ENCODE measurements at regions not wholly inside any gene's neighbourhood (a gene's known extent, or its start where the extent isn't known, plus 50 kb on each side); places are given as distances from the start of the nearest gene placed in this dataset.

DNA sequence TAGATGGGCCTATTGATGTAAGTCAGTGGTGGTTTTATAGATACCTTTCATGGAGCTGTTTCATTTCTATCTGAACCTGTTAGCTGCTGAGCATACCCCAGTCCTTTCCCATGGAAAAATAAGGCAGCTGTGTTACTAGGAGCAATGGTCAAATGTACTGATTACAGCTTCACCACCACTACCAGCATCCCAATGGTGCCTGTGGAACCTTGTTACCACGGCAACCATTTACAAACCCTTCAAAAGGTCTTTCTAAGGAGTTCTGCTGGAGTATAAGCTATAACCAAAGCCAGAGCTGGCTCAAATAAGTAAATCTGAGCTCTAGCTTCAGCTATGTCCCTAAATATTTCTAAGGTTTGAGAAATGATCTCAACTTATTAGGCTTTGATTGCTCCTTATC, 133.4 kb upstream of the ACP3 start:
- Histone ChIP-seq H3K27ac (ENCODE audit: extremely low read length, insufficient read depth, low read length) (no peak overlapping the region), H3K9ac (ENCODE audit: insufficient read depth, low read depth, low read length) (no peak overlapping the region), H3K79me2 (ENCODE audit: insufficient read depth, low read length) (no peaks in the 10 kb centered on the region), H3K4me3 (replicated peaks in 1 of 3; ENCODE audit: insufficient read depth in 1 of 3, low read depth in 2 of 3, low read length in 3 of 3) (no peak overlapping the region), H2AFZ (ENCODE audit: low read length) (no peak overlapping the region), H3K36me3 (replicated peaks in 1 of 2; ENCODE audit: control insufficient read depth in 1 of 2, insufficient read depth in 2 of 2, low read length in 2 of 2) (no peaks in the 10 kb centered on the region), H4K20me1 (ENCODE audit: insufficient read depth, low read length) (no peaks in the 10 kb centered on the region), H3K4me1 (ENCODE audit: insufficient read depth, low read length) (no peaks in the 10 kb centered on the region), H3K9me3 (ENCODE audit: low read length) (no peaks in the 10 kb centered on the region), H3K27me3 (ENCODE audit: control insufficient read depth in 1 of 2, insufficient read depth in 2 of 2, low read length in 2 of 2) (no peaks in the 10 kb centered on the region; a peak in 1 of 5 replicates), H3K4me2 (ENCODE audit: low read depth, low read length) (no peak overlapping the region)
- no peak for TF ChIP-seq RXRB (CRISPR knock-in tag; IDR thresholded peaks at IDR 0.05; ENCODE audit: borderline replicate concordance)
- no peak for TF ChIP-seq ZNF274 (CRISPR knock-in tag; IDR thresholded peaks at IDR 0.05)
- no peak for TF ChIP-seq ZFY (CRISPR knock-in tag; IDR thresholded peaks at IDR 0.05)
- no peak for TF ChIP-seq ZNF335 (CRISPR knock-in tag; IDR thresholded peaks at IDR 0.05)
- TF ChIP-seq ZNF724P (CRISPR knock-in tag; IDR thresholded peaks at IDR 0.05; ENCODE audit: borderline replicate concordance): no peak
- no peak for TF ChIP-seq ZNF75D (CRISPR knock-in tag; IDR thresholded peaks at IDR 0.05; ENCODE audit: borderline replicate concordance)
- no peak for TF ChIP-seq PAF1 (CRISPR knock-in tag; IDR thresholded peaks at IDR 0.05)
- FAIRE-seq (no peak), ATAC-seq (no peak), DNase-seq (ENCODE audit: low spot score) (no peak)
- intact Hi-C loops (cut with micrococcal nuclease; ENCODE audit: unreplicated experiment): no loop called here
- CTCF ChIA-PET (ENCODE audit: low intra/inter-chr PET ratio, low total read pairs): no interaction called here
- POLR2A ChIA-PET: no interaction called here
- WGBS (ENCODE audit: low lambda C conversion rate): 0% methylated on average over 1 of the region's 1 CpG
- no TSS peak for BruUV-seq (replicated peaks)
- in situ Hi-C loops (cut with HindIII; ENCODE audit: extremely low pct_ligation_motif_present, low pct_unique_long_range_greater_than_20kb): no loop called here

DNA sequence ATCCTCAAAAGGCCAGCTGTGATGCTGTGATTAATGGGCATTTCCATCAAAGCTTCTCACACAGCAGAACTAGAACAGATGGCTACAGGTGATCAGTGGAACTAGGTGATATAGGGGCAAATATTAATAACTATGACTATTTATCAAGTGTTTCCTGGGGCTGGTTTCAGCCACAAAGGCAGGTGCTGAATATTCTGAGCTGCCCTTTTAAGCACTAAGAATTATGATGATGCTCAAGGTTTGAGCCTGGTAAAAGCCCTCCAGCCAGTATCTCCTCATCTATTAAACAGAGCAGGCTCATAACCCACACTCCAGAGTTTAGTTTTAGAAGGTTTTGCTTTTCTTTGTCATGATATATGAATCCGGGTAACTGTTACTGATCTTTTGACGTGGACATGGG, 129.5 kb upstream of the ACP3 start:
- ChIA-PET CTCF (ENCODE audit: low intra/inter-chr PET ratio, low total read pairs) (no interaction called here), POLR2A (no interaction called here)
- in situ Hi-C loops (cut with HindIII; ENCODE audit: extremely low pct_ligation_motif_present, low pct_unique_long_range_greater_than_20kb): no loop called here
- WGBS (ENCODE audit: low lambda C conversion rate): 3% methylated on average over 2 of the region's 2 CpGs
- Histone ChIP-seq H4K20me1 (ENCODE audit: insufficient read depth, low read length) (no peaks in the 10 kb centered on the region), H2AFZ (ENCODE audit: low read length) (no peak overlapping the region), H3K9ac (ENCODE audit: insufficient read depth, low read depth, low read length) (no peak overlapping the region), H3K4me2 (ENCODE audit: low read depth, low read length) (no peak overlapping the region), H3K9me3 (ENCODE audit: low read length) (no peaks in the 10 kb centered on the region), H3K27ac (ENCODE audit: extremely low read length, insufficient read depth, low read length) (no peak overlapping the region), H3K4me3 (replicated peaks in 1 of 3; ENCODE audit: insufficient read depth in 1 of 3, low read depth in 2 of 3, low read length in 3 of 3) (no peak overlapping the region), H3K27me3 (ENCODE audit: control insufficient read depth in 1 of 2, insufficient read depth in 2 of 2, low read length in 2 of 2) (no peaks in the 10 kb centered on the region; a peak in 1 of 5 replicates), H3K36me3 (replicated peaks in 1 of 2; ENCODE audit: control insufficient read depth in 1 of 2, insufficient read depth in 2 of 2, low read length in 2 of 2) (no peaks in the 10 kb centered on the region), H3K4me1 (ENCODE audit: insufficient read depth, low read length) (no peaks in the 10 kb centered on the region), H3K79me2 (ENCODE audit: insufficient read depth, low read length) (no peaks in the 10 kb centered on the region)
- intact Hi-C loops (cut with micrococcal nuclease; ENCODE audit: unreplicated experiment): no loop called here
- BruUV-seq (replicated peaks): no TSS peak
- ATAC-seq (no peak), DNase-seq (ENCODE audit: low spot score) (no peak), FAIRE-seq (no peak)
- no peak for TF ChIP-seq ZKSCAN8 (CRISPR knock-in tag; IDR thresholded peaks at IDR 0.05; ENCODE audit: borderline replicate concordance)
- no peak for TF ChIP-seq ZNF7 (CRISPR knock-in tag; IDR thresholded peaks at IDR 0.05)
- no peak for TF ChIP-seq ZNF24 (IDR thresholded peaks at IDR 0.05)
- TF ChIP-seq, protein P1, sequence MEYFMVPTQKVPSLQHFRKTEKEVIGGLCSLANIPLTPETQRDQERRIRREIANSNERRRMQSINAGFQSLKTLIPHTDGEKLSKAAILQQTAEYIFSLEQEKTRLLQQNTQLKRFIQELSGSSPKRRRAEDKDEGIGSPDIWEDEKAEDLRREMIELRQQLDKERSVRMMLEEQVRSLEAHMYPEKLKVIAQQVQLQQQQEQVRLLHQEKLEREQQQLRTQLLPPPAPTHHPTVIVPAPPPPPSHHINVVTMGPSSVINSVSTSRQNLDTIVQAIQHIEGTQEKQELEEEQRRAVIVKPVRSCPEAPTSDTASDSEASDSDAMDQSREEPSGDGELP (IDR thresholded peaks at IDR 0.05; ENCODE audit: borderline replicate concordance, low read depth): no peak
- TF ChIP-seq ZNF709 (CRISPR knock-in tag; IDR thresholded peaks at IDR 0.05): no peak
- TF ChIP-seq ARNTL (CRISPR knock-in tag; IDR thresholded peaks at IDR 0.05): no peak
- no peak for TF ChIP-seq ZNF331 (CRISPR knock-in tag; IDR thresholded peaks at IDR 0.05)
- TF ChIP-seq NBN (conservative IDR thresholded peaks at IDR 0.05): no peak
- TF ChIP-seq ZSCAN5A (CRISPR knock-in tag; IDR thresholded peaks at IDR 0.05; ENCODE audit: borderline replicate concordance): no peak
- no peak for TF ChIP-seq REL (CRISPR knock-in tag; conservative IDR thresholded peaks at IDR 0.05)
- TF ChIP-seq MED1 (CRISPR knock-in tag; IDR thresholded peaks at IDR 0.05): no peak
- no peak for TF ChIP-seq HDAC1 (CRISPR knock-in tag; IDR thresholded peaks at IDR 0.05)
- TF ChIP-seq ZBTB38 (CRISPR knock-in tag; IDR thresholded peaks at IDR 0.05): no peak
- no peak for TF ChIP-seq GATAD2A (CRISPR knock-in tag; IDR thresholded peaks at IDR 0.05)
- TF ChIP-seq ADNP (CRISPR knock-in tag; IDR thresholded peaks at IDR 0.05): no peak
- no peak for TF ChIP-seq ZNF766 (CRISPR knock-in tag; IDR thresholded peaks at IDR 0.05; ENCODE audit: borderline replicate concordance)

Measured in HepG2 (cell line).